HG03196 (cell line): ENCODE measurements at regions not wholly inside any gene's neighbourhood (a gene's known extent, or its start where the extent isn't known, plus 50 kb on each side); places are given as distances from the start of the nearest gene placed in this dataset.
"Not testable (repeated sequence)": the region's sequence is repeated elsewhere in the genome, so short reads cannot be mapped to it uniquely, and the experiment has no call there.

Experiments used
- ATAC-seq: cut with Tn5 transposase; IDR thresholded peaks from one replicate; pipeline ENCODE4 v1.9.1; 2021; ENCODE audit not compliant: unreplicated experiment

- no peak for ATAC-seq
Observed at GRCh38 chr2:83808878-83809277, 650.2 kb downstream of the SUCLG1 start.

- no peak for ATAC-seq
Observed at GRCh38 chr2:83802604-83803003, 656.5 kb downstream of the SUCLG1 start.

GRCh38 chr2:83795777-83796176 lies 663.3 kb downstream of the SUCLG1 start:
- no peak for ATAC-seq

GRCh38 chr2:83790467-83790866 lies 668.6 kb downstream of the SUCLG1 start:
- not testable (repeated sequence) for ATAC-seq

- ATAC-seq: not testable (repeated sequence)
Observed at GRCh38 chr2:83789674-83790073, 669.4 kb downstream of the SUCLG1 start.

- ATAC-seq: not testable (repeated sequence)
Observed at GRCh38 chr2:83788938-83789566, 670.0 kb downstream of the SUCLG1 start.

- no peak for ATAC-seq
Observed at GRCh38 chr2:83787189-83787588, 671.9 kb downstream of the SUCLG1 start.

- ATAC-seq: no peak
Observed at GRCh38 chr2:83786140-83786539, 672.9 kb downstream of the SUCLG1 start.

GRCh38 chr2:83784947-83785346 lies 674.1 kb downstream of the SUCLG1 start:
- no peak for ATAC-seq

- no peak for ATAC-seq
Observed at GRCh38 chr2:83784315-83784714, 674.8 kb downstream of the SUCLG1 start.

- no peak for ATAC-seq
Observed at GRCh38 chr2:83782122-83782521, 677.0 kb downstream of the SUCLG1 start.

- no peak for ATAC-seq
Observed at GRCh38 chr2:83764447-83765005, 694.6 kb downstream of the SUCLG1 start.

GRCh38 chr2:83757329-83757728 lies 701.8 kb downstream of the SUCLG1 start:
- ATAC-seq: no peak

- ATAC-seq: no peak
Observed at GRCh38 chr2:83756219-83756618, 702.9 kb downstream of the SUCLG1 start.

- no peak for ATAC-seq
Observed at GRCh38 chr2:83747141-83747540, 711.9 kb downstream of the SUCLG1 start.

GRCh38 chr2:83744855-83745254 lies 714.2 kb downstream of the SUCLG1 start:
- no peak for ATAC-seq

- ATAC-seq: no peak
Observed at GRCh38 chr2:83742117-83742782, 716.8 kb downstream of the SUCLG1 start.

GRCh38 chr2:83730223-83730622 lies 728.9 kb downstream of the SUCLG1 start:
- ATAC-seq: no peak

GRCh38 chr2:83725735-83726134 lies 733.3 kb downstream of the SUCLG1 start:
- no peak for ATAC-seq

- no peak for ATAC-seq
Observed at GRCh38 chr2:83705146-83705545, 753.9 kb downstream of the SUCLG1 start.

- ATAC-seq: no peak
Observed at GRCh38 chr2:83703598-83703997, 755.5 kb downstream of the SUCLG1 start.

- no peak for ATAC-seq
Observed at GRCh38 chr2:83696838-83697237, 762.2 kb downstream of the SUCLG1 start.
